SK-N-SH (cell line): ENCODE measurements at regions not wholly inside any gene's neighbourhood (a gene's known extent, or its start where the extent isn't known, plus 50 kb on each side); places are given as distances from the start of the nearest gene placed in this dataset.

Experiments used
- CTCF ChIA-PET: fragments of 300-600, 350-600 bp; formaldehyde crosslinking; extraction: SDS; loops from one replicate; lab custom pipeline; 2021; lab: Yijun Ruan, JAX
- POLR2A ChIA-PET: fragments of 350-600 bp; sonication (Branson Sonifier 250); formaldehyde crosslinking; extraction: SDS; loops from one replicate; lab custom pipeline; 2020; ENCODE audit warnings: antibody characterized with exemption, inconsistent platforms; lab: Yijun Ruan, JAX
- DNase-seq: peaks from one replicate; pipeline ENCODE4 v3.0.0; 2012
- H2AFZ ChIP-seq: fragments of 200-600 bp; sonication (generic); 2 replicates; pipeline ENCODE4 v1.8.1; 2016; ENCODE audit warnings: antibody characterized with exemption, mild to moderate bottlenecking, low read depth
- H3F3A ChIP-seq: fragments of 200-600 bp; sonication (generic); replicated peaks from 2 replicates; pipeline ENCODE3; 2016; ENCODE audit warnings: antibody characterized with exemption, mild to moderate bottlenecking; ENCODE audit not compliant: insufficient read depth
- H3K27ac ChIP-seq, 2 experiments: fragments of 200-500 bp in 1 of 2; fragments of 200-600 bp in 1 of 2; sonication (Bioruptor generic) in 1 of 2; sonication (generic), shearing (Covaris generic) in 1 of 2; 2 replicates each; pipeline versions ENCODE4 v1.5.1 to v1.6.1; 2014 to 2016; ENCODE audit warnings: low read depth in 2 of 2, inconsistent platforms in 1 of 2, low read length in 1 of 2, mild to moderate bottlenecking in 1 of 2, mixed read lengths in 1 of 2
- H3K27me3 ChIP-seq: fragments of 200-600 bp; sonication (generic), shearing (Covaris generic); 2 replicates; pipeline ENCODE4 v1.6.1; 2016; ENCODE audit warnings: mixed run types; ENCODE audit not compliant: insufficient read depth
- H3K36me3 ChIP-seq, 2 experiments: fragments of 200-500 bp in 1 of 2; fragments of 200-600 bp in 1 of 2; sonication (Bioruptor generic) in 1 of 2; sonication (generic) in 1 of 2; replicated peaks in 1 of 2; 2 replicates each; pipeline versions ENCODE3 to v1.5.1; 2014 to 2016; ENCODE audit warnings: low read length in 1 of 2, mild to moderate bottlenecking in 1 of 2; ENCODE audit not compliant: insufficient read depth in 2 of 2, control insufficient read depth in 1 of 2
- H3K4me1 ChIP-seq, 2 experiments: fragments of 200-500 bp in 1 of 2; fragments of 200-600 bp in 1 of 2; sonication (Bioruptor generic) in 1 of 2; sonication (generic), shearing (Covaris generic) in 1 of 2; 2 replicates each; pipeline versions ENCODE4 v1.5.1 to v1.6.1; 2014 to 2016; ENCODE audit warnings: low read depth in 1 of 2, low read length in 1 of 2, mixed run types in 1 of 2; ENCODE audit not compliant: insufficient read depth in 2 of 2, control insufficient read depth in 1 of 2
- H3K4me2 ChIP-seq: fragments of 200-600 bp; sonication (generic), shearing (Covaris generic); 2 replicates; pipeline ENCODE4 v1.6.1; 2017; ENCODE audit warnings: mixed run types
- H3K4me3 ChIP-seq, 2 experiments: fragments of 200-500 bp in 1 of 2; fragments of 200-600 bp in 1 of 2; sonication (Bioruptor generic) in 1 of 2; sonication (generic), shearing (Covaris generic) in 1 of 2; 2 replicates each; pipeline versions ENCODE4 v1.5.1 to v1.8.1; 2014 to 2016; ENCODE audit warnings: low read depth in 2 of 2, inconsistent platforms in 1 of 2, low read length in 1 of 2, mild to moderate bottlenecking in 1 of 2, mixed read lengths in 1 of 2, moderate library complexity in 1 of 2
- H3K79me2 ChIP-seq: fragments of 200-600 bp; sonication (generic); 2 replicates; pipeline ENCODE4 v1.8.1; 2017; ENCODE audit warnings: mild to moderate bottlenecking; ENCODE audit not compliant: insufficient read depth
- H3K9ac ChIP-seq: fragments of 200-600 bp; sonication (generic); 2 replicates; pipeline ENCODE4 v1.6.1; 2017; ENCODE audit warnings: mixed run types
- H3K9me2 ChIP-seq: fragments of 200-600 bp; sonication (generic); 2 replicates; pipeline ENCODE4 v1.6.1; 2017; ENCODE audit warnings: mixed run types
- H3K9me3 ChIP-seq: fragments of 200-600 bp; sonication (generic); 2 replicates; pipeline ENCODE4 v1.6.1; 2017; ENCODE audit warnings: mixed run types, mild to moderate bottlenecking, moderate library complexity
- H4K20me1 ChIP-seq: fragments of 200-600 bp; sonication (generic); 2 replicates; pipeline ENCODE4 v1.6.1; 2017; ENCODE audit warnings: mild to moderate bottlenecking, mixed run types; ENCODE audit not compliant: insufficient read depth
- ELF1 ChIP-seq: IDR thresholded peaks from 2 replicates; pipeline ENCODE4 v1.4.0; 2012
- EP300 ChIP-seq, 2 experiments: IDR thresholded peaks; 2 replicates each; pipeline versions ENCODE4 v1.4.0 to v1.6.1; 2012; ENCODE audit warnings: borderline replicate concordance in 1 of 2, low read depth in 1 of 2, low read length in 1 of 2
- EZH2phosphoT487 ChIP-seq: fragments of 200-600 bp; sonication (generic); IDR thresholded peaks from 2 replicates; pipeline ENCODE4 v1.6.1; 2017; ENCODE audit warnings: low read depth, mixed run types, mild to moderate bottlenecking, antibody characterized with exemption, moderate library complexity, borderline replicate concordance
- GABPA ChIP-seq: IDR thresholded peaks from 2 replicates; pipeline ENCODE4 v1.4.0; 2012; ENCODE audit warnings: low read depth, mild to moderate bottlenecking
- JUND ChIP-seq: IDR thresholded peaks from 2 replicates; pipeline ENCODE4 v1.4.0; 2012
- NRF1 ChIP-seq: IDR thresholded peaks from 2 replicates; pipeline ENCODE4 v1.6.1; 2012; ENCODE audit warnings: low read depth, mild to moderate bottlenecking, low read length
- POLR2AphosphoS5 ChIP-seq: IDR thresholded peaks from 2 replicates; pipeline ENCODE4 v1.6.1; 2012; ENCODE audit warnings: low read depth, low read length
- RAD21 ChIP-seq: IDR thresholded peaks from 2 replicates; pipeline ENCODE4 v1.6.1; 2012; ENCODE audit warnings: mild to moderate bottlenecking, low read length
- RCOR1 ChIP-seq: fragments of 150-350 bp; IDR thresholded peaks from 2 replicates; pipeline ENCODE4 v1.6.1; 2017; ENCODE audit warnings: antibody characterized with exemption, low read length
- RFX5 ChIP-seq: IDR thresholded peaks from 2 replicates; pipeline ENCODE4 v1.6.1; 2012; ENCODE audit warnings: mild to moderate bottlenecking, improper control_type of control experiment, low read length
- SIN3A ChIP-seq: IDR thresholded peaks from 2 replicates; pipeline ENCODE4 v1.6.1; 2012; ENCODE audit warnings: low read depth, mild to moderate bottlenecking, low read length, moderate library complexity, borderline replicate concordance
- SMC3 ChIP-seq: IDR thresholded peaks from 2 replicates; pipeline ENCODE4 v1.6.1; 2012; ENCODE audit warnings: low read depth, low read length, improper control_type of control experiment
- WGBS: methylation state at CpG from one replicate; pipeline ENCODE4 v1.1.6; 2017; ENCODE audit warnings: low lambda C conversion rate; 5-methylcytosine and 5-hydroxymethylcytosine counted together
- TF ChIP-seq, protein P1 (sequence below): IDR thresholded peaks from 2 replicates; pipeline ENCODE4 v1.4.0; 2012; ENCODE audit warnings: low read depth
- TF ChIP-seq, protein P2 (sequence below): fragments of 150-350 bp; IDR thresholded peaks from 2 replicates; pipeline ENCODE4 v1.6.1; 2017; ENCODE audit warnings: antibody characterized with exemption, low read length, low read depth, borderline replicate concordance
- TF ChIP-seq, protein P3 (sequence below): fragments of 150-350 bp; IDR thresholded peaks from 2 replicates; pipeline ENCODE4 v1.6.1; 2016; ENCODE audit warnings: mild to moderate bottlenecking, low read depth, low read length
- TF ChIP-seq, protein P4 (sequence below): IDR thresholded peaks from 2 replicates; pipeline ENCODE4 v1.4.0; 2012; ENCODE audit warnings: low read depth, borderline replicate concordance
- TF ChIP-seq, protein P5 (sequence below): IDR thresholded peaks from 2 replicates; pipeline ENCODE4 v1.4.0; 2012; ENCODE audit warnings: low read depth, borderline replicate concordance
- TF ChIP-seq, protein P6 (sequence below): fragments of 200-600 bp; sonication (generic); IDR thresholded peaks from 2 replicates; pipeline ENCODE4 v1.6.1; 2017; ENCODE audit warnings: antibody characterized with exemption, mild to moderate bottlenecking, moderate library complexity

DNA sequence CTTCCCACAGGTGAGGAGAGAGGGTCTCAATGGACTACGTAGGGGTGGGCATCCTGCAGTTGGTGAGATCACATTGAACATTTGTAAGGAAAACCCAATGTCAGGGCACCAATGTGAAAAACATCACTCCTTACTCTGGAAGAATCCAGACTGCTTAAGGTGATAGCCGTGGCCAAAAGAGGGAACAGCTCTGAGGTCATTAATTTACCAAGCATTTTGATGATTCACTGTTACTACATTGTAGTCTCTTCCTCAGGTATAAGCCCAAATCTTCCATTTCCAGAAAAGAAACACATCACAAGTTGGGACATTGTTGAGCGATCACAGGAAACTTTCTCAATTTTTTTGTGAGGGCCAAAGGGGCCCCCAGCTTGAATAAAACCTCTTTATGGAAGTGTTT, 61.1 kb upstream of the SPTLC3 start:
- TF ChIP-seq, protein P1, sequence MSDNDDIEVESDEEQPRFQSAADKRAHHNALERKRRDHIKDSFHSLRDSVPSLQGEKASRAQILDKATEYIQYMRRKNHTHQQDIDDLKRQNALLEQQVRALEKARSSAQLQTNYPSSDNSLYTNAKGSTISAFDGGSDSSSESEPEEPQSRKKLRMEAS = no peak
- TF ChIP-seq, protein P2, sequence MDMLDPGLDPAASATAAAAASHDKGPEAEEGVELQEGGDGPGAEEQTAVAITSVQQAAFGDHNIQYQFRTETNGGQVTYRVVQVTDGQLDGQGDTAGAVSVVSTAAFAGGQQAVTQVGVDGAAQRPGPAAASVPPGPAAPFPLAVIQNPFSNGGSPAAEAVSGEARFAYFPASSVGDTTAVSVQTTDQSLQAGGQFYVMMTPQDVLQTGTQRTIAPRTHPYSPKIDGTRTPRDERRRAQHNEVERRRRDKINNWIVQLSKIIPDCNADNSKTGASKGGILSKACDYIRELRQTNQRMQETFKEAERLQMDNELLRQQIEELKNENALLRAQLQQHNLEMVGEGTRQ = no peak
- TF ChIP-seq EZH2phosphoT487 = no peak
- TF ChIP-seq POLR2AphosphoS5 = no peak
- no peak for TF ChIP-seq RCOR1
- TF ChIP-seq, protein P3, sequence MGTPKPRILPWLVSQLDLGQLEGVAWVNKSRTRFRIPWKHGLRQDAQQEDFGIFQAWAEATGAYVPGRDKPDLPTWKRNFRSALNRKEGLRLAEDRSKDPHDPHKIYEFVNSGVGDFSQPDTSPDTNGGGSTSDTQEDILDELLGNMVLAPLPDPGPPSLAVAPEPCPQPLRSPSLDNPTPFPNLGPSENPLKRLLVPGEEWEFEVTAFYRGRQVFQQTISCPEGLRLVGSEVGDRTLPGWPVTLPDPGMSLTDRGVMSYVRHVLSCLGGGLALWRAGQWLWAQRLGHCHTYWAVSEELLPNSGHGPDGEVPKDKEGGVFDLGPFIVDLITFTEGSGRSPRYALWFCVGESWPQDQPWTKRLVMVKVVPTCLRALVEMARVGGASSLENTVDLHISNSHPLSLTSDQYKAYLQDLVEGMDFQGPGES = no peak
- TF ChIP-seq, protein P4, sequence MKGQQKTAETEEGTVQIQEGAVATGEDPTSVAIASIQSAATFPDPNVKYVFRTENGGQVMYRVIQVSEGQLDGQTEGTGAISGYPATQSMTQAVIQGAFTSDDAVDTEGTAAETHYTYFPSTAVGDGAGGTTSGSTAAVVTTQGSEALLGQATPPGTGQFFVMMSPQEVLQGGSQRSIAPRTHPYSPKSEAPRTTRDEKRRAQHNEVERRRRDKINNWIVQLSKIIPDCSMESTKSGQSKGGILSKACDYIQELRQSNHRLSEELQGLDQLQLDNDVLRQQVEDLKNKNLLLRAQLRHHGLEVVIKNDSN = no peak
- TF ChIP-seq EP300 (IDR thresholded peaks at IDR 0.05; ENCODE audit: borderline replicate concordance in 1 of 2, low read depth in 1 of 2, low read length in 1 of 2) = no peak
- no peak for TF ChIP-seq JUND
- TF ChIP-seq RFX5 = no peak
- H3K4me3 ChIP-seq = no peak overlapping the region
- ChIA-PET POLR2A (no interaction called here), CTCF (no interaction called here)
- H3K79me2 ChIP-seq = no peaks in the 10 kb centered on the region
- H3K36me3 ChIP-seq = no peaks in the 10 kb centered on the region
- no peaks in the 10 kb centered on the region for H4K20me1 ChIP-seq
- H2AFZ ChIP-seq = no peak overlapping the region
- H3K9ac ChIP-seq = no peak overlapping the region
- H3K9me3 ChIP-seq = no peaks in the 10 kb centered on the region
- H3K27me3 ChIP-seq = no peaks in the 10 kb centered on the region
- H3K4me1 ChIP-seq = no peaks in the 10 kb centered on the region
- no peak overlapping the region for H3K27ac ChIP-seq
- H3K9me2 ChIP-seq = no peaks in the 10 kb centered on the region
- DNase-seq = no peak
- H3F3A ChIP-seq = no peaks in the 10 kb centered on the region
- no peak overlapping the region for H3K4me2 ChIP-seq
- WGBS = 21% methylated on average over 3 of the region's 3 CpGs

DNA sequence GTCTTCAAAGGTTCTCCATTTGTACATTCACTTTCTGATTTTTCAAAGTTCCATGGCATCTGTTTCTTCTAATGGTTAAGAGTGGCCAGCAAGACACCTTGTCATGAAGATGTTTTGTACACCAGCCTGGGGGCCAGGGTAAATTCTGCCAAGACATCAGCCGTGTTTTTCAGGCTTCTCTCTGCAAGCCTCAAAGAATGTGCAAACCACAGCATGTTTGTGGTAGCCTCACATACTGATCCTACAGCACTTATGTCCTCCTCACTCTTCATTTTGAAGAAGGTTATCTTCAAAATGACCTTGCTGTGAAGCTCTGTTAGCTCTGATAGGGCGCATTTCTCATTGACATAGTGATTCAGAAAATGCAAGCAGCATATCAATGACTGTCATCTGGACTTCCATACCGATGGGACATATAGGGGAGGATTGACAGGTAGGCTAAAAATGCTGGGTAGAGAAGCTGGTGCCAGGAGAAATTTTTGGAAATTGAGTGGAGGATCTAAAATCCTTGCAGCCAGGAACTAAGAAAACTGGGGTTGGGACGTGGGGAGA, 59.3 kb upstream of the SPTLC3 start:
- Histone ChIP-seq H3K36me3 (no peaks in the 10 kb centered on the region), H3K9ac (no peak overlapping the region), H3F3A (no peaks in the 10 kb centered on the region), H2AFZ (no peak overlapping the region), H3K4me1 (no peaks in the 10 kb centered on the region), H3K79me2 (no peaks in the 10 kb centered on the region), H3K27me3 (no peaks in the 10 kb centered on the region), H3K27ac (no peak overlapping the region), H3K4me3 (no peak overlapping the region), H3K9me3 (no peaks in the 10 kb centered on the region), H4K20me1 (no peaks in the 10 kb centered on the region), H3K9me2 (no peaks in the 10 kb centered on the region), H3K4me2 (no peak overlapping the region)
- ChIA-PET POLR2A (no interaction called here), CTCF (no interaction called here)
- DNase-seq = no peak
- WGBS = 19% methylated on average over 4 of the region's 4 CpGs
- no peak for TF ChIP-seq RAD21
- TF ChIP-seq SMC3 = no peak
- no peak for TF ChIP-seq GABPA
- TF ChIP-seq, protein P2 = no peak
- TF ChIP-seq SIN3A = no peak
- no peak for TF ChIP-seq NRF1
- TF ChIP-seq, protein P3 = no peak
- no peak for TF ChIP-seq EP300 (IDR thresholded peaks at IDR 0.05; ENCODE audit: borderline replicate concordance in 1 of 2, low read depth in 1 of 2, low read length in 1 of 2)
- no peak for TF ChIP-seq RCOR1
- no peak for TF ChIP-seq ELF1
- TF ChIP-seq, protein P5, sequence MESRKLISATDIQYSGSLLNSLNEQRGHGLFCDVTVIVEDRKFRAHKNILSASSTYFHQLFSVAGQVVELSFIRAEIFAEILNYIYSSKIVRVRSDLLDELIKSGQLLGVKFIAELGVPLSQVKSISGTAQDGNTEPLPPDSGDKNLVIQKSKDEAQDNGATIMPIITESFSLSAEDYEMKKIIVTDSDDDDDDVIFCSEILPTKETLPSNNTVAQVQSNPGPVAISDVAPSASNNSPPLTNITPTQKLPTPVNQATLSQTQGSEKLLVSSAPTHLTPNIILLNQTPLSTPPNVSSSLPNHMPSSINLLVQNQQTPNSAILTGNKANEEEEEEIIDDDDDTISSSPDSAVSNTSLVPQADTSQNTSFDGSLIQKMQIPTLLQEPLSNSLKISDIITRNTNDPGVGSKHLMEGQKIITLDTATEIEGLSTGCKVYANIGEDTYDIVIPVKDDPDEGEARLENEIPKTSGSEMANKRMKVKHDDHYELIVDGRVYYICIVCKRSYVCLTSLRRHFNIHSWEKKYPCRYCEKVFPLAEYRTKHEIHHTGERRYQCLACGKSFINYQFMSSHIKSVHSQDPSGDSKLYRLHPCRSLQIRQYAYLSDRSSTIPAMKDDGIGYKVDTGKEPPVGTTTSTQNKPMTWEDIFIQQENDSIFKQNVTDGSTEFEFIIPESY = no peak
- TF ChIP-seq, protein P6, sequence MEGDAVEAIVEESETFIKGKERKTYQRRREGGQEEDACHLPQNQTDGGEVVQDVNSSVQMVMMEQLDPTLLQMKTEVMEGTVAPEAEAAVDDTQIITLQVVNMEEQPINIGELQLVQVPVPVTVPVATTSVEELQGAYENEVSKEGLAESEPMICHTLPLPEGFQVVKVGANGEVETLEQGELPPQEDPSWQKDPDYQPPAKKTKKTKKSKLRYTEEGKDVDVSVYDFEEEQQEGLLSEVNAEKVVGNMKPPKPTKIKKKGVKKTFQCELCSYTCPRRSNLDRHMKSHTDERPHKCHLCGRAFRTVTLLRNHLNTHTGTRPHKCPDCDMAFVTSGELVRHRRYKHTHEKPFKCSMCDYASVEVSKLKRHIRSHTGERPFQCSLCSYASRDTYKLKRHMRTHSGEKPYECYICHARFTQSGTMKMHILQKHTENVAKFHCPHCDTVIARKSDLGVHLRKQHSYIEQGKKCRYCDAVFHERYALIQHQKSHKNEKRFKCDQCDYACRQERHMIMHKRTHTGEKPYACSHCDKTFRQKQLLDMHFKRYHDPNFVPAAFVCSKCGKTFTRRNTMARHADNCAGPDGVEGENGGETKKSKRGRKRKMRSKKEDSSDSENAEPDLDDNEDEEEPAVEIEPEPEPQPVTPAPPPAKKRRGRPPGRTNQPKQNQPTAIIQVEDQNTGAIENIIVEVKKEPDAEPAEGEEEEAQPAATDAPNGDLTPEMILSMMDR = no peak
- TF ChIP-seq JUND = no peak
